Non-pigmented ciliary epithelial cell (primary cell): ENCODE measurements at regions not wholly inside any gene's neighbourhood (a gene's known extent, or its start where the extent isn't known, plus 50 kb on each side); places are given as distances from the start of the nearest gene placed in this dataset.
"Not testable (repeated sequence)": the region's sequence is repeated elsewhere in the genome, so short reads cannot be mapped to it uniquely, and the experiment has no call there.

Source experiments
- DNase-seq: peaks from one replicate; pipeline ENCODE4 v3.0.0-alpha.2; 2010; ENCODE audit warnings: low read depth

- no peak for DNase-seq
These were observed 1286.4 kb downstream of the PCDH9 start for GRCh38 chr13:65943708-65944107.

- DNase-seq: no peak
These were observed 1287.1 kb downstream of the PCDH9 start for GRCh38 chr13:65943024-65943423.

- no peak for DNase-seq
These were observed 1289.4 kb downstream of the PCDH9 start for GRCh38 chr13:65940720-65941119.

GRCh38 chr13:65937251-65937650 lies 1292.9 kb downstream of the PCDH9 start:
- DNase-seq: no peak

GRCh38 chr13:65936249-65936648 lies 1293.9 kb downstream of the PCDH9 start:
- no peak for DNase-seq

GRCh38 chr13:65932587-65933239 lies 1297.4 kb downstream of the PCDH9 start:
- DNase-seq: no peak

GRCh38 chr13:65932013-65932412 lies 1298.1 kb downstream of the PCDH9 start:
- DNase-seq: no peak

- no peak for DNase-seq
These were observed 1300.7 kb downstream of the PCDH9 start for GRCh38 chr13:65929436-65929835.

GRCh38 chr13:65926750-65927171 lies 1303.4 kb downstream of the PCDH9 start:
- no peak for DNase-seq

- DNase-seq: not testable (repeated sequence)
These were observed 1307.3 kb downstream of the PCDH9 start for GRCh38 chr13:65922846-65923245.

- no peak for DNase-seq
These were observed 1308.2 kb downstream of the PCDH9 start for GRCh38 chr13:65921933-65922332.

GRCh38 chr13:65917731-65918130 lies 1312.4 kb downstream of the PCDH9 start:
- no peak for DNase-seq

- DNase-seq: no peak
These were observed 1314.9 kb downstream of the PCDH9 start for GRCh38 chr13:65915195-65915594.

- peak; percentile 55 for DNase-seq
These were observed 1315.4 kb downstream of the PCDH9 start for GRCh38 chr13:65914716-65915115.

- peak; percentile 67 for DNase-seq
These were observed 1317.0 kb downstream of the PCDH9 start for GRCh38 chr13:65913173-65913572.

- no peak for DNase-seq
These were observed 1317.6 kb downstream of the PCDH9 start for GRCh38 chr13:65912516-65912915.

- DNase-seq: no peak
These were observed 1318.5 kb downstream of the PCDH9 start for GRCh38 chr13:65911546-65912193.

- no peak for DNase-seq
These were observed 1320.6 kb downstream of the PCDH9 start for GRCh38 chr13:65909501-65909900.

GRCh38 chr13:65907666-65908525 lies 1322.2 kb downstream of the PCDH9 start:
- DNase-seq: no peak

GRCh38 chr13:65901723-65902122 lies 1328.4 kb downstream of the PCDH9 start:
- DNase-seq: no peak

GRCh38 chr13:65894049-65894448 lies 1336.1 kb downstream of the PCDH9 start:
- DNase-seq: no peak

- no peak for DNase-seq
These were observed 1337.3 kb downstream of the PCDH9 start for GRCh38 chr13:65892859-65893258.

GRCh38 chr13:65889368-65889767 lies 1340.8 kb downstream of the PCDH9 start:
- DNase-seq: no peak
